ENCODE measurements at regions not wholly inside any gene's neighbourhood (a gene's known extent, or its start where the extent isn't known, plus 50 kb on each side); places are given as distances from the start of the nearest gene placed in this dataset.

DNA sequence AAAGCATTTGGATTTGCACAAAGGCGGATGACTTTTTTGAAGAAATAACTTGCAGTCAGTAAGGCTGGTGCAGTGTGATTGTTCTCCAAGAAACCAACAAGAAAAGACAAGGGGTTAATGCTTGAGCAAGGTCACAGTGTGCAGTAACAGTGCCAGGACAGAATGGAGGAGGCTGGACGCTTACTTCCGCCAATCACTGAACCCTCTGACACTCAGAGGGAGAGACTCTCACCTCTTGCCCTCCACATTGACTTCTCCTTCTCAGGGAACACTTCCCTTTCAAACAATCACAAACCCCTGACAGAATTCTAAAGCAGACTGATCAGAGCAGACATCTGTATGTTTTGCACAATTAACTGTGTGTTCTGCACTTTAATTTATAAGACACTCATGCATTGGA, 228.4 kb downstream of the BLID start:
- H3K4me3 ChIP-seq = no peak overlapping the region
- intact Hi-C loops (cut with DNase I; ENCODE audit: low total_unique reads) = no loop called here
- TF ChIP-seq, protein P1, sequence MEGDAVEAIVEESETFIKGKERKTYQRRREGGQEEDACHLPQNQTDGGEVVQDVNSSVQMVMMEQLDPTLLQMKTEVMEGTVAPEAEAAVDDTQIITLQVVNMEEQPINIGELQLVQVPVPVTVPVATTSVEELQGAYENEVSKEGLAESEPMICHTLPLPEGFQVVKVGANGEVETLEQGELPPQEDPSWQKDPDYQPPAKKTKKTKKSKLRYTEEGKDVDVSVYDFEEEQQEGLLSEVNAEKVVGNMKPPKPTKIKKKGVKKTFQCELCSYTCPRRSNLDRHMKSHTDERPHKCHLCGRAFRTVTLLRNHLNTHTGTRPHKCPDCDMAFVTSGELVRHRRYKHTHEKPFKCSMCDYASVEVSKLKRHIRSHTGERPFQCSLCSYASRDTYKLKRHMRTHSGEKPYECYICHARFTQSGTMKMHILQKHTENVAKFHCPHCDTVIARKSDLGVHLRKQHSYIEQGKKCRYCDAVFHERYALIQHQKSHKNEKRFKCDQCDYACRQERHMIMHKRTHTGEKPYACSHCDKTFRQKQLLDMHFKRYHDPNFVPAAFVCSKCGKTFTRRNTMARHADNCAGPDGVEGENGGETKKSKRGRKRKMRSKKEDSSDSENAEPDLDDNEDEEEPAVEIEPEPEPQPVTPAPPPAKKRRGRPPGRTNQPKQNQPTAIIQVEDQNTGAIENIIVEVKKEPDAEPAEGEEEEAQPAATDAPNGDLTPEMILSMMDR (IDR thresholded peaks at IDR 0.05) = no peak
- no peak for TF ChIP-seq POLR2A (IDR thresholded peaks at IDR 0.05)
- H3K9me3 ChIP-seq = no peaks in the 10 kb centered on the region
- 45 to 50% methylated on average over 3 of the region's 3 CpGs for WGBS, 2 donors
- no peak overlapping the region for H3K27ac ChIP-seq
- H3K27me3 ChIP-seq = no peaks in the 10 kb centered on the region
- no peaks in the 10 kb centered on the region for H3K36me3 ChIP-seq (ENCODE audit: low read depth, missing control alignments)
- DNase-seq = no peak
- H3K4me1 ChIP-seq = peaks cover 36% of the 10 kb centered on the region

DNA sequence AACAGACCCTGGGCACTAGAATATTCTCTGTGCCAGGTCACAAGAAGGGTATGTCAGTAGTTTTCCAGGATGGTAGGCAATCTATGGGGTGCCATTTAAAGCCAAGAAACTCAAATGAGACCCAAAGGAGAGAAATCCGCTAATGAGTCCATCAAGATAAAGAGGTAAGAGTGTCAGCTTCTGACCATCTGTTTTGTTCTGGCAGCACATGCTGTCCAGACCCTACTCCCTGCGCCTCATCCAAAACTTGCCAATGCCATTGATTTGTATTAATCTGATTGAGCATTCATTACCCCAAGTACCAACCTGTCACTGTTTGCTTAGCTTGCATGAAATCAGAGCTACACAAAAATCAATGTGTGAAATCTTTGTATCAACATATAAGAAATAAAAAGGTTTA, 229.0 kb downstream of the BLID start:
- Histone ChIP-seq H3K27ac (no peak overlapping the region), H3K4me3 (no peak overlapping the region), H3K4me1 (peaks cover 30% of the 10 kb centered on the region), H3K36me3 (ENCODE audit: low read depth, missing control alignments) (no peaks in the 10 kb centered on the region), H3K9me3 (no peaks in the 10 kb centered on the region), H3K27me3 (no peaks in the 10 kb centered on the region)
- whole genome bisulfite sequencing, 2 donors = 69 to 76% methylated on average over 2 of the region's 2 CpGs
- intact Hi-C loops (cut with DNase I; ENCODE audit: low total_unique reads) = no loop called here
- no peak for DNase-seq
- no peak for TF ChIP-seq POLR2A (IDR thresholded peaks at IDR 0.05)
- TF ChIP-seq, protein P1 (IDR thresholded peaks at IDR 0.05) = no peak

DNA sequence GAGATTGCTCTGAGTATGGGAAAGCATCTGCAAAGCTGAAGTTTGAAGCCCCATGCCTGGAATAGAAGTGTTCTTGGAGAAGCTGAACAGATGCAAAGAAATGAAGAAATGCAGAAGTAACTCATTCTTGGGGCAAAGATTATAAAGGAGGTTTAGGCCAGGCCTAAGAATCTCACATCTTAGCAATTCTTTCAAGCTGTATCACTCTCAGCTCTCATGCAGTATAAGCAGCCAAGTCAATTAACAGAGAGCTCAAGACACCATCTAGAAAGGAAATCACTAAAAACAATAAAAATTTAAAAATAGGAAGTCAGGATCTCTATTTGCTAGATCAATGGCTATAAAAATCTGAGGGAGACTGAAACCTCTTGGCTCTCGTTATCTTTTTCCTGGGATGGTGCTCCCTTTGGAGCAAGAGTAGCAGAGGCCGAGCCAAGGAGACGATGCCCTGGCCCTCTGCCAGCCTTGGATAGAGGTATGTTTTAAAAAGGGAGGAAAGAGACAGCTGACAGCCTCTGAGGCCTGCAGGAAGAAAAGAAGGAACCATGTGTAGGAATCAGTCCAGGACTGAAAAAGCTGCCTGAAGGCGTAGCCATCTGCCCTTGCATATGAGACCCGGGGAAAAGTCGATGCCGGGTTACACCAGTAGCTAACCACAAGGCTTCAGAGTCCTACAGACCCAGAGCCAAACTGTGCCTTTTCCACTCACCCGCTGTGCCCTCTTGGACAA, 229.8 kb downstream of the BLID start:
- Histone ChIP-seq H3K27ac (no peak overlapping the region), H3K4me1 (peaks cover 22% of the 10 kb centered on the region), H3K36me3 (ENCODE audit: low read depth, missing control alignments) (no peaks in the 10 kb centered on the region), H3K27me3 (no peaks in the 10 kb centered on the region), H3K9me3 (no peaks in the 10 kb centered on the region), H3K4me3 (no peak overlapping the region)
- 34 to 56% methylated on average over 8 of the region's 8 CpGs for WGBS, 2 donors
- intact Hi-C loops (cut with DNase I; ENCODE audit: low total_unique reads) = no loop called here
- TF ChIP-seq, protein P1 (IDR thresholded peaks at IDR 0.05) = no peak
- TF ChIP-seq POLR2A (IDR thresholded peaks at IDR 0.05) = no peak
- peak; percentile 49 for DNase-seq

DNA sequence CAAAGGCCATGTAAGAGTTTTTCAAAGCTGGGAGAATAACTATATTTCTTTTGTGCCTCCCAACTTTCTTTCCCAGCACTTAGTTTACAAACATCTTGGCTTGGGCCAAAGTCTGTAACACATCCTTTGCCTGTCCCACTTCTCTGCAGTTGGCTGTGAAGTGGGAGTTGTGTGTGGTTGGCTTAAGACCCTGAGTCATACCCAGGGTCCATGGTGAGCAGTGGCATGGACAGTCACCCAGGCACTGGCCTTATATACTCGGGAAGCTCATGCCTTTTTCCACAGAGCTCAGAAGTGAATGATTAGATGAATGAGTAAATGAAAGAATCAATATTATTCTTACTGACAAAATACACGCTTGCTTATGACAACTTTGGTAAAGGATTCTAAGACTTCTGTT, 231.4 kb downstream of the BLID start:
- H3K4me3 ChIP-seq = no peak overlapping the region
- TF ChIP-seq POLR2A (IDR thresholded peaks at IDR 0.05) = no peak
- WGBS, 2 donors = 92 to 95% methylated on average over 2 of the region's 2 CpGs

DNA sequence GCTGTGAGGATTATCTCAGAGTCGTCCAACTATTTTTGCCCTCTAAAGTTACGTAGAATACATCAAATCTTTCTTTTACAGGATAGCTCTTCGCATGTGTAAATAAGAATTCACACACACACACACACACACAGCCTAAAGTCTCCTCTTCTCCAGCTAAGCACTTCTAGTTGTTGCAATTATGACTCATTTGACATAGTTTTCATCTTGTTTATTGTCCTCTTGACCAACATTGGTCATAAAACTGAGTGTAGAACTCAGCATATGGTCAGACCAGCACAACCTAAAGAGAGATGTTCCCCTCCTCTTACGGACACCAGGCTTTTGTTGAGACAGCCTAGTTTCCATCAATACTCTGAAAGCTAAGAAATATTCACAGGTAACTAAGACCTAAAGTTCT, 234.2 kb downstream of the BLID start:
- intact Hi-C loops (cut with DNase I; ENCODE audit: low total_unique reads) = no loop called here
- TF ChIP-seq POLR2A (IDR thresholded peaks at IDR 0.05) = no peak
- Histone ChIP-seq H3K36me3 (ENCODE audit: low read depth, missing control alignments) (no peaks in the 10 kb centered on the region), H3K27me3 (no peaks in the 10 kb centered on the region), H3K9me3 (no peaks in the 10 kb centered on the region), H3K4me1 (peaks cover 7% of the 10 kb centered on the region), H3K27ac (no peak overlapping the region), H3K4me3 (no peak overlapping the region)
- WGBS, 2 donors = 95 to 96% methylated on average over 4 of the region's 4 CpGs
- no peak for DNase-seq

More for the DNA sequence above, 231.4 kb downstream of the BLID start:
- H3K27ac ChIP-seq = no peak overlapping the region
- H3K36me3 ChIP-seq (ENCODE audit: low read depth, missing control alignments) = no peaks in the 10 kb centered on the region
- intact Hi-C loops (cut with DNase I; ENCODE audit: low total_unique reads) = no loop called here
- H3K4me1 ChIP-seq = peaks cover 11% of the 10 kb centered on the region
- no peaks in the 10 kb centered on the region for H3K9me3 ChIP-seq
- no peak for DNase-seq
- H3K27me3 ChIP-seq = no peaks in the 10 kb centered on the region

DNA sequence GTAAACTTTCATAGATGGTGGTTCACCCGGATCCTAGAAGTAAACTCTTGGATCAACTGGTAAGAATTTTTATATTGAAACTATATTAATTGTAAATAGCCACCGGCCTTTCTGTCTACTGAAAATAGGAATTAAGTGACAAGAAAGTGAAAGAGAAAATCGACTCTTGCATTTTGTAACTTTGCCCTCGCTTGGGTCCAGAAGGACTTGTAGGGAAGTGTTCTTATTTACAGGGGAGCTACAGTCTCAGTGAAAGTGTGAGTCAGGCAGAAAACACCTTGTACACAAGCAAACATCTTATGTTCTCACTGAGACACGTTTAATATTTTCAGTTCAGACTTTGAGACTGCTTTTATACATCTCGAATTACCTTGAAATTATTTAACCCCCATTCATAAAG, 238.9 kb downstream of the BLID start:
- no peaks in the 10 kb centered on the region for H3K36me3 ChIP-seq (ENCODE audit: low read depth, missing control alignments)
- 67 to 75% methylated on average over 6 of the region's 6 CpGs for WGBS, 2 donors
- intact Hi-C loops (cut with DNase I; ENCODE audit: low total_unique reads) = no loop called here
- H3K27ac ChIP-seq = no peak overlapping the region
- TF ChIP-seq, protein P1 (IDR thresholded peaks at IDR 0.05) = no peak
- no peaks in the 10 kb centered on the region for H3K27me3 ChIP-seq
- no peaks in the 10 kb centered on the region for H3K9me3 ChIP-seq
- peaks cover 4% of the 10 kb centered on the region for H3K4me1 ChIP-seq
- DNase-seq = no peak
- H3K4me3 ChIP-seq = no peak overlapping the region

Measured in testis (tissue), 2 donors.